ENCODE measurements at regions not wholly inside any gene's neighbourhood (a gene's known extent, or its start where the extent isn't known, plus 50 kb on each side); places are given as distances from the start of the nearest gene placed in this dataset.

DNA sequence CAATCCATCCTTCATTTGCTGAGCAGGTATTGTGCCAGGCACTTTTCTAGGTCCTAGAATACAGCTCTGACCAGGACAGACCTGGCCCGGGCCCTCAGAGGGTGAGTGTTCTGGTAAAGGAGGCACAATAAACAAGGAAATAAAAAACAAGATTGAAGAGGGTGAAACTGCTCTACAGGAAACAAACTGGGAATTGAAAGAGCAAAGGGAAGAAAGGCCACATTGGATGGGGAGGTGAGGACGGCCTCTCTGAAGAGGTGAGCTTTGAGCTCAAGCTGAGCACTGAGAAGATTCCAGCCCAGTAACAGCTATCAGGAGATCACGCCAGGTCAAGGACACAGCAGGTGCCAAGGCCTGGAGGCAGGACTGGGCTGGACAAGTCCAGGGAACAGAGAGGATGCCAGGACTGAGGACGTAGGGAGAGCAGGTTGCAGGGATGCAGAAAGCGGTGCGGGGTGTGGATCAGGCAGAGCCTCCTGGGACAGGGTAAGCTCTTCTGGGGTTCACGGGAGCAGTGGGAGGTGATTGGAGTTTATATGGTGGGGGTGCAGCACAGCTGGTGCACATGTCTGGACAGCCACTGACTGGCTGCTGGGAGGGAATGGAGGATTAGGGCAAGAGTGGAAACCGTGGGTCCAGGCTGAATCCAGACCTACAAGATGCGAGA, 433.3 kb downstream of the PREX1 start:
- TF ChIP-seq CTCF (IDR thresholded peaks at IDR 0.05; ENCODE audit: low read depth, low read length) (no peak), EZH2phosphoT487 (IDR thresholded peaks at IDR 0.05; ENCODE audit: low read depth) (no peak)
